SK-N-SH (cell line): ENCODE measurements at regions not wholly inside any gene's neighbourhood (a gene's known extent, or its start where the extent isn't known, plus 50 kb on each side); places are given as distances from the start of the nearest gene placed in this dataset.

Source experiments
- CTCF ChIA-PET: fragments of 300-600, 350-600 bp; formaldehyde crosslinking; extraction: SDS; loops from one replicate; lab custom pipeline; 2021; lab: Yijun Ruan, JAX
- POLR2A ChIA-PET: fragments of 350-600 bp; sonication (Branson Sonifier 250); formaldehyde crosslinking; extraction: SDS; loops from one replicate; lab custom pipeline; 2020; ENCODE audit warnings: antibody characterized with exemption, inconsistent platforms; lab: Yijun Ruan, JAX
- DNase-seq: peaks from one replicate; pipeline ENCODE4 v3.0.0; 2012
- H2AFZ ChIP-seq: fragments of 200-600 bp; sonication (generic); 2 replicates; pipeline ENCODE4 v1.8.1; 2016; ENCODE audit warnings: antibody characterized with exemption, mild to moderate bottlenecking, low read depth
- H3F3A ChIP-seq: fragments of 200-600 bp; sonication (generic); replicated peaks from 2 replicates; pipeline ENCODE3; 2016; ENCODE audit warnings: antibody characterized with exemption, mild to moderate bottlenecking; ENCODE audit not compliant: insufficient read depth
- H3K27ac ChIP-seq, 2 experiments: fragments of 200-500 bp in 1 of 2; fragments of 200-600 bp in 1 of 2; sonication (Bioruptor generic) in 1 of 2; sonication (generic), shearing (Covaris generic) in 1 of 2; 2 replicates each; pipeline versions ENCODE4 v1.5.1 to v1.6.1; 2014 to 2016; ENCODE audit warnings: low read depth in 2 of 2, inconsistent platforms in 1 of 2, low read length in 1 of 2, mild to moderate bottlenecking in 1 of 2, mixed read lengths in 1 of 2
- H3K27me3 ChIP-seq: fragments of 200-600 bp; sonication (generic), shearing (Covaris generic); 2 replicates; pipeline ENCODE4 v1.6.1; 2016; ENCODE audit warnings: mixed run types; ENCODE audit not compliant: insufficient read depth
- H3K36me3 ChIP-seq, 2 experiments: fragments of 200-500 bp in 1 of 2; fragments of 200-600 bp in 1 of 2; sonication (Bioruptor generic) in 1 of 2; sonication (generic) in 1 of 2; replicated peaks in 1 of 2; 2 replicates each; pipeline versions ENCODE3 to v1.5.1; 2014 to 2016; ENCODE audit warnings: low read length in 1 of 2, mild to moderate bottlenecking in 1 of 2; ENCODE audit not compliant: insufficient read depth in 2 of 2, control insufficient read depth in 1 of 2
- H3K4me1 ChIP-seq, 2 experiments: fragments of 200-500 bp in 1 of 2; fragments of 200-600 bp in 1 of 2; sonication (Bioruptor generic) in 1 of 2; sonication (generic), shearing (Covaris generic) in 1 of 2; 2 replicates each; pipeline versions ENCODE4 v1.5.1 to v1.6.1; 2014 to 2016; ENCODE audit warnings: low read depth in 1 of 2, low read length in 1 of 2, mixed run types in 1 of 2; ENCODE audit not compliant: insufficient read depth in 2 of 2, control insufficient read depth in 1 of 2
- H3K4me2 ChIP-seq: fragments of 200-600 bp; sonication (generic), shearing (Covaris generic); 2 replicates; pipeline ENCODE4 v1.6.1; 2017; ENCODE audit warnings: mixed run types
- H3K4me3 ChIP-seq, 2 experiments: fragments of 200-500 bp in 1 of 2; fragments of 200-600 bp in 1 of 2; sonication (Bioruptor generic) in 1 of 2; sonication (generic), shearing (Covaris generic) in 1 of 2; 2 replicates each; pipeline versions ENCODE4 v1.5.1 to v1.8.1; 2014 to 2016; ENCODE audit warnings: low read depth in 2 of 2, inconsistent platforms in 1 of 2, low read length in 1 of 2, mild to moderate bottlenecking in 1 of 2, mixed read lengths in 1 of 2, moderate library complexity in 1 of 2
- H3K79me2 ChIP-seq: fragments of 200-600 bp; sonication (generic); 2 replicates; pipeline ENCODE4 v1.8.1; 2017; ENCODE audit warnings: mild to moderate bottlenecking; ENCODE audit not compliant: insufficient read depth
- H3K9ac ChIP-seq: fragments of 200-600 bp; sonication (generic); 2 replicates; pipeline ENCODE4 v1.6.1; 2017; ENCODE audit warnings: mixed run types
- H3K9me2 ChIP-seq: fragments of 200-600 bp; sonication (generic); 2 replicates; pipeline ENCODE4 v1.6.1; 2017; ENCODE audit warnings: mixed run types
- H3K9me3 ChIP-seq: fragments of 200-600 bp; sonication (generic); 2 replicates; pipeline ENCODE4 v1.6.1; 2017; ENCODE audit warnings: mixed run types, mild to moderate bottlenecking, moderate library complexity
- H4K20me1 ChIP-seq: fragments of 200-600 bp; sonication (generic); 2 replicates; pipeline ENCODE4 v1.6.1; 2017; ENCODE audit warnings: mild to moderate bottlenecking, mixed run types; ENCODE audit not compliant: insufficient read depth
- CTCF ChIP-seq: fragments of 200-600 bp; sonication (generic); IDR thresholded peaks from 2 replicates; pipeline ENCODE4 v1.6.1; 2017; ENCODE audit warnings: antibody characterized with exemption, mild to moderate bottlenecking, moderate library complexity
- EZH2phosphoT487 ChIP-seq: fragments of 200-600 bp; sonication (generic); IDR thresholded peaks from 2 replicates; pipeline ENCODE4 v1.6.1; 2017; ENCODE audit warnings: low read depth, mixed run types, mild to moderate bottlenecking, antibody characterized with exemption, moderate library complexity, borderline replicate concordance
- FOSL2 ChIP-seq: IDR thresholded peaks from 2 replicates; pipeline ENCODE4 v1.4.0; 2012; ENCODE audit warnings: low read depth, mild to moderate bottlenecking, moderate library complexity, borderline replicate concordance
- FOXJ3 ChIP-seq: sonication (generic); formaldehyde crosslinking; IDR thresholded peaks from 2 replicates; pipeline ENCODE4 v1.5.1; 2020; ENCODE audit warnings: mild to moderate bottlenecking, missing genetic modification reagents
- FOXM1 ChIP-seq: IDR thresholded peaks from 2 replicates; pipeline ENCODE4 v1.4.0; 2012; ENCODE audit warnings: low read depth, mild to moderate bottlenecking
- GABPA ChIP-seq: IDR thresholded peaks from 2 replicates; pipeline ENCODE4 v1.4.0; 2012; ENCODE audit warnings: low read depth, mild to moderate bottlenecking
- JUND ChIP-seq: IDR thresholded peaks from 2 replicates; pipeline ENCODE4 v1.4.0; 2012
- PBX3 ChIP-seq: IDR thresholded peaks from 2 replicates; pipeline ENCODE4; 2012
- POLR2AphosphoS5 ChIP-seq: IDR thresholded peaks from 2 replicates; pipeline ENCODE4 v1.6.1; 2012; ENCODE audit warnings: low read depth, low read length
- RAD21 ChIP-seq: IDR thresholded peaks from 2 replicates; pipeline ENCODE4 v1.6.1; 2012; ENCODE audit warnings: mild to moderate bottlenecking, low read length
- TEAD4 ChIP-seq: IDR thresholded peaks from 2 replicates; pipeline ENCODE4 v1.4.0; 2012; ENCODE audit warnings: mild to moderate bottlenecking, borderline replicate concordance; ENCODE audit not compliant: insufficient read depth
- USF2 ChIP-seq: fragments of 150-350 bp; IDR thresholded peaks from 2 replicates; pipeline ENCODE4 v1.6.1; 2017; ENCODE audit warnings: antibody characterized with exemption, low read length, low read depth, borderline replicate concordance
- YY1 ChIP-seq: IDR thresholded peaks from 2 replicates; pipeline ENCODE4 v1.4.0; 2012; ENCODE audit warnings: low read depth, mild to moderate bottlenecking
- WGBS: methylation state at CpG from one replicate; pipeline ENCODE4 v1.1.6; 2017; ENCODE audit warnings: low lambda C conversion rate; 5-methylcytosine and 5-hydroxymethylcytosine counted together
- TF ChIP-seq, protein P1 (sequence below): IDR thresholded peaks from 2 replicates; pipeline ENCODE4 v1.4.0; 2012; ENCODE audit warnings: low read depth, borderline replicate concordance
- TF ChIP-seq, protein P2 (sequence below): IDR thresholded peaks from 2 replicates; pipeline ENCODE4 v1.6.1; 2012; ENCODE audit warnings: mild to moderate bottlenecking, low read depth, low read length, moderate library complexity

- H3K9me3 ChIP-seq: no peaks in the 10 kb centered on the region
- H3K36me3 ChIP-seq: no peaks in the 10 kb centered on the region
- H3K4me1 ChIP-seq: no peaks in the 10 kb centered on the region
- no peak overlapping the region for H2AFZ ChIP-seq
- CTCF ChIA-PET: no interaction called here
- H4K20me1 ChIP-seq: no peaks in the 10 kb centered on the region
- no peaks in the 10 kb centered on the region for H3K79me2 ChIP-seq
- H3K4me2 ChIP-seq: no peak overlapping the region
- DNase-seq: no peak
- H3F3A ChIP-seq: no peaks in the 10 kb centered on the region
- no peak overlapping the region for H3K4me3 ChIP-seq
- POLR2A ChIA-PET: no interaction called here
- no peak overlapping the region for H3K27ac ChIP-seq
- no peaks in the 10 kb centered on the region for H3K27me3 ChIP-seq
- no peaks in the 10 kb centered on the region for H3K9me2 ChIP-seq
- H3K9ac ChIP-seq: no peak overlapping the region
- TF ChIP-seq POLR2AphosphoS5 (no peak), EZH2phosphoT487 (no peak), FOSL2 (no peak), FOXM1 (no peak), FOXJ3 (CRISPR knock-in tag) (no peak), USF2 (no peak), PBX3 (no peak), RAD21 (no peak), GABPA (no peak), YY1 (no peak), TEAD4 (no peak), CTCF (no peak)
- TF ChIP-seq, protein P1, sequence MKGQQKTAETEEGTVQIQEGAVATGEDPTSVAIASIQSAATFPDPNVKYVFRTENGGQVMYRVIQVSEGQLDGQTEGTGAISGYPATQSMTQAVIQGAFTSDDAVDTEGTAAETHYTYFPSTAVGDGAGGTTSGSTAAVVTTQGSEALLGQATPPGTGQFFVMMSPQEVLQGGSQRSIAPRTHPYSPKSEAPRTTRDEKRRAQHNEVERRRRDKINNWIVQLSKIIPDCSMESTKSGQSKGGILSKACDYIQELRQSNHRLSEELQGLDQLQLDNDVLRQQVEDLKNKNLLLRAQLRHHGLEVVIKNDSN: no peak
These were observed 249.7 kb downstream of the C1orf94 start for GRCh38 chr1:34426325-34426896.

GRCh38 chr1:34427170-34427569 lies 250.5 kb downstream of the C1orf94 start:
- H4K20me1 ChIP-seq: no peaks in the 10 kb centered on the region
- WGBS: 20% methylated on average over 2 of the region's 4 CpGs

More at GRCh38 chr1:34427170-34427569, 250.5 kb downstream of the C1orf94 start:
- H3K27ac ChIP-seq: no peak overlapping the region
- CTCF ChIA-PET: no interaction called here
- no peaks in the 10 kb centered on the region for H3K4me1 ChIP-seq
- TF ChIP-seq FOSL2 (no peak), JUND (no peak)
- TF ChIP-seq, protein P2, sequence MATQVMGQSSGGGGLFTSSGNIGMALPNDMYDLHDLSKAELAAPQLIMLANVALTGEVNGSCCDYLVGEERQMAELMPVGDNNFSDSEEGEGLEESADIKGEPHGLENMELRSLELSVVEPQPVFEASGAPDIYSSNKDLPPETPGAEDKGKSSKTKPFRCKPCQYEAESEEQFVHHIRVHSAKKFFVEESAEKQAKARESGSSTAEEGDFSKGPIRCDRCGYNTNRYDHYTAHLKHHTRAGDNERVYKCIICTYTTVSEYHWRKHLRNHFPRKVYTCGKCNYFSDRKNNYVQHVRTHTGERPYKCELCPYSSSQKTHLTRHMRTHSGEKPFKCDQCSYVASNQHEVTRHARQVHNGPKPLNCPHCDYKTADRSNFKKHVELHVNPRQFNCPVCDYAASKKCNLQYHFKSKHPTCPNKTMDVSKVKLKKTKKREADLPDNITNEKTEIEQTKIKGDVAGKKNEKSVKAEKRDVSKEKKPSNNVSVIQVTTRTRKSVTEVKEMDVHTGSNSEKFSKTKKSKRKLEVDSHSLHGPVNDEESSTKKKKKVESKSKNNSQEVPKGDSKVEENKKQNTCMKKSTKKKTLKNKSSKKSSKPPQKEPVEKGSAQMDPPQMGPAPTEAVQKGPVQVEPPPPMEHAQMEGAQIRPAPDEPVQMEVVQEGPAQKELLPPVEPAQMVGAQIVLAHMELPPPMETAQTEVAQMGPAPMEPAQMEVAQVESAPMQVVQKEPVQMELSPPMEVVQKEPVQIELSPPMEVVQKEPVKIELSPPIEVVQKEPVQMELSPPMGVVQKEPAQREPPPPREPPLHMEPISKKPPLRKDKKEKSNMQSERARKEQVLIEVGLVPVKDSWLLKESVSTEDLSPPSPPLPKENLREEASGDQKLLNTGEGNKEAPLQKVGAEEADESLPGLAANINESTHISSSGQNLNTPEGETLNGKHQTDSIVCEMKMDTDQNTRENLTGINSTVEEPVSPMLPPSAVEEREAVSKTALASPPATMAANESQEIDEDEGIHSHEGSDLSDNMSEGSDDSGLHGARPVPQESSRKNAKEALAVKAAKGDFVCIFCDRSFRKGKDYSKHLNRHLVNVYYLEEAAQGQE: no peak
- H3K27me3 ChIP-seq: no peaks in the 10 kb centered on the region
- no peak for DNase-seq
- no peak overlapping the region for H2AFZ ChIP-seq
- H3K9me3 ChIP-seq: no peaks in the 10 kb centered on the region
- H3K4me3 ChIP-seq: no peak overlapping the region
- H3K36me3 ChIP-seq: no peaks in the 10 kb centered on the region
- no peaks in the 10 kb centered on the region for H3K79me2 ChIP-seq
- POLR2A ChIA-PET: no interaction called here
- no peaks in the 10 kb centered on the region for H3F3A ChIP-seq
- no peaks in the 10 kb centered on the region for H3K9me2 ChIP-seq
- H3K4me2 ChIP-seq: no peak overlapping the region
- H3K9ac ChIP-seq: no peak overlapping the region
